ENCODE measurements at regions not wholly inside any gene's neighbourhood (a gene's known extent, or its start where the extent isn't known, plus 50 kb on each side); places are given as distances from the start of the nearest gene placed in this dataset.

DNA sequence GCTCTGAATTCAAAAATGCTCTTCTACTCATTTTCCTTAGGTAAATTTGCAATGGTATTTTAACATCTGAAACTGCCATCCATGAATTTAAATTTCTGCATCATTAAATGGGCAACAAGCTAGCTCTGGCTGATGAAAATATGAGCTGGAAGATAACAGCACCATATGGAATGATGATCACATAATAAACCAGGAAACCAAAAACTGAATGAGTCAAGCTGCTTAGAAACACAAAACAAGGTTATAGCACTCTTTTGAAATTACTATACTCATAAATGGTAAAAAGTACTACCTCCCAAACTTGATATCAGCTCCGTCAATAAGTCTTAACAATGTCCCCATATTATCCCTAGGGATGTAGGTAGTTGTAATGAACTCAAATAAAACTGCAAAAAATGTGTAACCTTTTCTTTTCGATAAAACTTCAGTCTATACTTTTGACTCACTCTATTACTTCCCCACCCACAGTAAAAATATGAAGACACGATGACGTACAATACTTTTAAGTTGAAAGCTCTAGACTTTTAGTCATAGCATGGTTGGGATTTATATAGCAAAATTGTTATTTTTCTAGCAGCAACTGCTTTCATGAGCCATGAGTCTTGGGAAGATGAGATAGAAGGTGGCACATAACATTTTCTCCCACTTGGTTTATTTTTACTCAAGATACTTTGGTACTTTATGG lies 396.7 kb downstream of the CDH2 start:
- no peak overlapping the region for H3K4ac ChIP-seq (ENCODE audit: low read depth, low read length)
- no peaks in the 10 kb centered on the region for H3K9me3 ChIP-seq (ENCODE audit: control insufficient read depth, low read depth, low read length)
- no peaks in the 10 kb centered on the region for H3K79me1 ChIP-seq (ENCODE audit: insufficient read depth, low read depth, low read length, poor library complexity, severe bottlenecking)
- H2BK12ac ChIP-seq (ENCODE audit: insufficient read length, low read depth, low read length): no peak overlapping the region
- H3K27me3 ChIP-seq (ENCODE audit: insufficient read depth, low read length): no peaks in the 10 kb centered on the region
- H2AK5ac ChIP-seq (ENCODE audit: insufficient read length, low read length): no peak overlapping the region
- no peak overlapping the region for H3K27ac ChIP-seq (ENCODE audit: insufficient read length, low read depth, low read length)
- H3K4me1 ChIP-seq (ENCODE audit: insufficient read depth, low read length): 0 out of 2 replicates have a peak, but pooled peaks cover 2% of the 10 kb centered on the region
- DNase-seq: no peak
- H2BK15ac ChIP-seq (ENCODE audit: low read depth, low read length): no peak overlapping the region
- H3K23me2 ChIP-seq (ENCODE audit: insufficient read length, low read depth, low read length, poor library complexity, severe bottlenecking): no peaks in the 10 kb centered on the region
- no peak overlapping the region for H3K23ac ChIP-seq (ENCODE audit: insufficient read length, low read depth, low read length)
- H4K20me1 ChIP-seq (ENCODE audit: control insufficient read depth, insufficient read depth, insufficient read length): no peaks in the 10 kb centered on the region
- H3K4me3 Mint-ChIP-seq: no peak overlapping the region
- peaks cover 24 to 35% of the 10 kb centered on the region in 2 experiments for H3K4me1 Mint-ChIP-seq
- H4K91ac ChIP-seq (ENCODE audit: insufficient read length, low read depth, low read length): no peak overlapping the region
- no peak overlapping the region for H4K8ac ChIP-seq (replicated peaks; ENCODE audit: insufficient read length, low read depth, low read length)
- no peak overlapping the region for H3K56ac ChIP-seq (ENCODE audit: insufficient read length, low read depth, low read length)
- no CpG with 5 or more reads among the region's 4 CpGs for WGBS (ENCODE audit: extremely low coverage, insufficient read length, low lambda C conversion rate)
- H2BK5ac ChIP-seq (ENCODE audit: insufficient read length, low read length): no peak overlapping the region
- H3T11ph ChIP-seq (ENCODE audit: low read length): no peak overlapping the region
- H3K79me2 ChIP-seq (ENCODE audit: insufficient read depth, low read length): no peaks in the 10 kb centered on the region
- H2AFZ ChIP-seq (ENCODE audit: low read length): no peak overlapping the region
- H3K27me3 Mint-ChIP-seq (ENCODE audit: low read depth): peaks cover 24% of the 10 kb centered on the region
- H3K18ac ChIP-seq (ENCODE audit: insufficient read length, low read depth, low read length): no peak overlapping the region
- H3K4me2 ChIP-seq (ENCODE audit: insufficient read depth, insufficient read length, low read length): no peak overlapping the region
- H3K36me3 Mint-ChIP-seq (ENCODE audit: insufficient read depth in 1 of 3, low read depth in 3 of 3): no peaks in the 10 kb centered on the region
- no peak overlapping the region for H3K27ac Mint-ChIP-seq
- H2BK120ac ChIP-seq (ENCODE audit: low read depth, low read length, poor library complexity, severe bottlenecking): no peak overlapping the region
- H4K5ac ChIP-seq (ENCODE audit: insufficient read length, low read depth, low read length): no peak overlapping the region
- TF ChIP-seq, protein P1, sequence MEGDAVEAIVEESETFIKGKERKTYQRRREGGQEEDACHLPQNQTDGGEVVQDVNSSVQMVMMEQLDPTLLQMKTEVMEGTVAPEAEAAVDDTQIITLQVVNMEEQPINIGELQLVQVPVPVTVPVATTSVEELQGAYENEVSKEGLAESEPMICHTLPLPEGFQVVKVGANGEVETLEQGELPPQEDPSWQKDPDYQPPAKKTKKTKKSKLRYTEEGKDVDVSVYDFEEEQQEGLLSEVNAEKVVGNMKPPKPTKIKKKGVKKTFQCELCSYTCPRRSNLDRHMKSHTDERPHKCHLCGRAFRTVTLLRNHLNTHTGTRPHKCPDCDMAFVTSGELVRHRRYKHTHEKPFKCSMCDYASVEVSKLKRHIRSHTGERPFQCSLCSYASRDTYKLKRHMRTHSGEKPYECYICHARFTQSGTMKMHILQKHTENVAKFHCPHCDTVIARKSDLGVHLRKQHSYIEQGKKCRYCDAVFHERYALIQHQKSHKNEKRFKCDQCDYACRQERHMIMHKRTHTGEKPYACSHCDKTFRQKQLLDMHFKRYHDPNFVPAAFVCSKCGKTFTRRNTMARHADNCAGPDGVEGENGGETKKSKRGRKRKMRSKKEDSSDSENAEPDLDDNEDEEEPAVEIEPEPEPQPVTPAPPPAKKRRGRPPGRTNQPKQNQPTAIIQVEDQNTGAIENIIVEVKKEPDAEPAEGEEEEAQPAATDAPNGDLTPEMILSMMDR (conservative IDR thresholded peaks at IDR 0.05): no peak
- H2BK20ac ChIP-seq (ENCODE audit: low read depth, low read length, poor library complexity, severe bottlenecking): no peak overlapping the region
- no peak overlapping the region for H3K14ac ChIP-seq (ENCODE audit: insufficient read depth, low read length)
- H3K9me3 Mint-ChIP-seq: no peaks in the 10 kb centered on the region
- no peak overlapping the region for H3K9ac ChIP-seq (ENCODE audit: extremely low read depth, insufficient read length, low read length)
